NCI-H526 (cell line): ENCODE measurements at regions not wholly inside any gene's neighbourhood (a gene's known extent, or its start where the extent isn't known, plus 50 kb on each side); places are given as distances from the start of the nearest gene placed in this dataset.

Source experiments
- DNase-seq, 2 experiments: peaks; one replicate each; lab custom pipeline; 2025; lab: John Stamatoyannopoulos, UW

- no peak for DNase-seq
These were observed 93.4 kb downstream of the ABHD5 start for GRCh38 chr3:43783987-43784639.

DNA sequence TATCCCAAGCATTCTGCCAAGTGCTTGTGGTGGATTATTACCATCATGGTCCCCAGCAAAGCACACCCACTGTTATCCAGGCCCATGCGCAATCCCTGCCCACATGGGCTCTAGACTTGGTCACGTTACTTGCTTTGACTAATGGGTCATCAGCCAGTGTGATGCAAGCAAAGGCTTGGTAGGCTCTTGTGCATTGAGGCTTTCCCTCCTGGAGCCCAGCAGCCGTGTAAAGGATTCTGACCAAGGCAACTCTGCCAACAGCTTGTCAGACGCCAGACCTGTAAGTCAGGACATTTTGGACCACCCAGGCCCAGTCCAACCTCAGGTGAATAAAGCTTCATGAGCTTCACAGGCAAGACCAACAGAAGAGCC lies 93.9 kb downstream of the ABHD5 start:
- DNase-seq = no peak

DNA sequence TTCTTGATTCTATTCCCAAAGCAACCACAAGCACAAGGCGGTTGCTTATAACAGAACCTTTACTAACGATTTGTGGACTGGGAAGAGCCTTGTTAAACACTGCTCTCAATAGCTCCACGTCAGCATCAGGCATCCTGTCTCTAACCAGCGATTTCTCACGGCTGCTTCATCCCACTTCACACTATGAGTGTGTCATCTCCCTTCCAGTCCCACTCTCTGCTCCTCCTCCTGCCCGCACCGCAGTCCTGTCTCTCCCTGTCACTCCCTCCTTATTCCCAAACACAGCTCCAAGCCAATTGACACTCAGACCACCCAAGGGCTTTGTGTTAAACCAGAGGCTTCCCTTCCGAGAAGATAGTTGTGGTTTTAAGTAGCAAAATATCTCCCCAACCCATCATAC lies 94.8 kb downstream of the ABHD5 start:
- no peak for DNase-seq

GRCh38 chr3:43786102-43786501 lies 95.4 kb downstream of the ABHD5 start:
- no peak for DNase-seq

DNA sequence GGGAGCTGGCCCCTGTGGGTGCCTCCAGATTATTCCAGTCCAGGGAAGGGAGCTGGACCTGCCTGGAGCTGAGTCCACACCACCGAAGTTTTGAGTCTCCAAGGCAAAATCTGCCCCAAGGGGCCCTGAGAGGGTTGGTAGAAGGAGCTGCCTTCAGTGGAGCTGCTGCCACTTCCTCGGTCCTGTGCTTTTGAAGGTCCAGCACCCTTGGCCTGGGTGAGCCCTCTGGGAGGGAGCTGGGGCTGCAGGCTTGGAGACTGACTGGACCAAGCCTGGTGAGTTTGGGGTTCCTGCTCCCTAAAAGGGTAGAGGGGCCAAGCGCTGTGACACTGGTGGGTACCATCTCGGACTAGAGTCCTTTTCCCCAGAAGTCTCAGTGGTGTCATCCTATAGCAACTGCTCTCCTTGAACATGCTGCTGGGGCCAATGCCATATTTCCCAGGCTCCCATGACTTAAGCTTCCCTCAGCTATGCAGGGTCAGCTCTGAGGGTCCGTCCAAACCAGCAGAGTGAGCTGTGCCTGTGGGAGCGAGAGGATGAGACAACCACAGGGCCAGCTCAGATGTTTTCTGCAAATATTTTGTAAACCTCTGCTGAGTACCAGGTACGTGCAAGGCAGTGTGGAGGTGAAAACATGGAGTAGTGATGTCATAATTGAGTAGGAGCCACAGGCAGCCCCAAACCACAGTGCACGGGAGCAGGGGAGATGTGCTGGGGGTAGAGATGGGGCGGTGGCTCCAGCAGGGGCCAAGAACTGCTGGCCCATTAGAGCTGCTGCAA lies 96.0 kb downstream of the ABHD5 start:
- DNase-seq = no peak

DNA sequence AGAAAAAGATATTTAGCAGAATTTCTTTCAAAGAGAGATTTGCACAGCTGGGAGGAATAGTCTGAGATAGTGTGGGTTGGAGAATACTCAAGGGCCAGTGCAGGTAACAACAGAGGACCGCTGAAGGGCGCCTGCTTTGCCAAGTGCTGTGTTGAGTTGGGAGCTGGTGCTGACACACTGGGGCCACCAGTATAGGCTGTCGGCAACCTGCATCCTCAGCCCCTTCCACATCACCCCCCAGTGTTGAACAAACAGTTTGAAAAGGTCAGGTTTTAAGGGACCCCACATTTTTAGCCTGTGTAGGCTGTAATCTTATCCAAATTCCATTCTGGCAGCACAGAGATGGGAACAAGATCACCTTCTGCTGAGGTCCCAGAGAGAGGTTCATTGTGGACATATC lies 96.6 kb downstream of the ABHD5 start:
- DNase-seq = no peak

- no peak for DNase-seq
These were observed 98.3 kb downstream of the ABHD5 start for GRCh38 chr3:43789028-43789427.

- no peak for DNase-seq
These were observed 99.3 kb downstream of the ABHD5 start for GRCh38 chr3:43790060-43790459.

- no peak for DNase-seq
These were observed 99.7 kb downstream of the ABHD5 start for GRCh38 chr3:43790476-43790875.

GRCh38 chr3:43791246-43791645 lies 100.5 kb downstream of the ABHD5 start:
- no peak for DNase-seq

- no peak for DNase-seq
These were observed 102.2 kb downstream of the ABHD5 start for GRCh38 chr3:43792904-43793303.

GRCh38 chr3:43793648-43794372 lies 103.1 kb downstream of the ABHD5 start:
- DNase-seq = no peak

DNA sequence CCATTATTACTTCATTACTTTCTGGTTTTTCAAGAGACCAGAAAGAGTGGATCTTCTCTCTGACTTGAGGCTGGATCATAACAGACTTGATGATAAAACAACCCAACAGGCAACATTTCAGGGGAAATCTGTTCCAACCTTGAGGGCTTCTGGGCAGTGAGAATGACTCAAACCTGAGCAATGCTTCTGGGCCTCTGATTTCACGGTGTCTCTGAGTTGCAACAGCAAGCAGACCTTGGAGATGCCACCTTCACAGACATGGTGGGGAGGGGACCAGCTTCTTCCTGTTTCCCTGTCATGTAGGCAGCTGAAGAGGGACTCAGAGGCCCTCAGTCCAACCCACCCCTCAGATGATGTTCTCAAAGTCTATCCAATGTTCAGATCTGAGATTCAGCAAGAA lies 104.0 kb downstream of the ABHD5 start:
- DNase-seq = no peak

DNA sequence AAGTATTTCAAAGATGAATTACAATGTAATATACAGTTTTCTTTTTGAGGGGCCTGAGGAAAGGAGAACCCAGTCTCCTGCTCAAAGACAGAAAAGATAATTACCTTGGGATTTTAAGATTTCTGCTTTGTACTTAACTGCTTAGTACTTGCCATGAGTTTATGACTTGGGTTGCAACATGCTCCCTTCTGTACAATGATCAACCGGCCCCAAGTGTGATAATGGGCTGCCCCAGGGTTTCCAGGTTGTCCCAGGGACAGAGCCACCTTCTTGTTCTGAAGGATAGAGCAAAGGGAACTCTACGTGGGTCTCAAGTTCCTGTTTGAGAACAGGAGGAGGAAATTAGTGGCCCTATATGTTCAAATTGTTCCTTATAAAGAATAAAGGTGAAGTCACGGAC lies 104.8 kb downstream of the ABHD5 start:
- no peak for DNase-seq

DNA sequence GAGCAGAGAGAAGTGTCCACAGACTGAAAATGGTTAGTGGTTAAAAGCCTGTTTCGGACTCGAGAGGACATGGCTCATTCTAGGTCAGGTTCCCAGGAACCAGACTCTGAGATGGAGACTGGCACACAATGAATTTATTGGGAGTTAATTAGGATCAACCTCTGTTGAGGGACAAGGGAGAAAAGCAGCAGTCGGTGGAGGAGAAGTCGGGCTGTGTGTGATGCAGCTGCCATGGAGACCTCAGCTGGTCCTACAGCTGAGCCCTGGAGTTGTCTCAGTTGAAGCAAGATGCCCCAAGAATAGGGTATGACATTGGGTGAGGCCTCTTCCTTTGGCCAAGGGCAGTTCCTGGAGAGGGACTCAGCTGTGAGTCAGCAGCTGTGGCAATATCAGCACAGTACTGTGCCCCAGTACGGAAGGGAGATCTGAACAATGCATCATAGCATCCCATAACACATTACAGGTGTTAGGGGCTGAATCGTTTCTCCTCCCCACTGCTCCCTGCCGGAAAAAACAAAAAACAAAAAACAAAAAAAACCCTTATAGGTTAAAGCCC lies 105.4 kb downstream of the ABHD5 start:
- DNase-seq = no peak

DNA sequence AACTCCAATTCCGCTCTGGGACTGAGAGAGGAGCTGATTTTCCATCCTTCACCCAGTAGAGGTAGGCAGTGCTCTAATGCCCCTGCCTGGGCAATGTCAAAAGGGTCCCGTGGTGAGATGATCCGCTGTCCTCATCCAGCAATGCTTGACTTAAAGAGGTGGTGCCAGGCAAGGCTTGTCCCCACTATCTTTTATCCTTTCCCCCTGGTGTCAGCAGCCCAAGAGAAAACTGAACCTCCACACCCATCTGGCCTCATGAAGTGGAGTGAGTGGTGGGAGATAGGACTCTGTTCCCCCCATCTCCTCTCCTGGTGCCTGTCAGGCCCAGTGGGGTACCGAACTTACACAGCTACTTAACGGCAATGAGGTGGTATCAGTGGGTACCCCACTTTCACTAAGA lies 107.1 kb downstream of the ABHD5 start:
- no peak for DNase-seq

GRCh38 chr3:43810797-43811196 lies 120.1 kb downstream of the ABHD5 start:
- no peak for DNase-seq

DNA sequence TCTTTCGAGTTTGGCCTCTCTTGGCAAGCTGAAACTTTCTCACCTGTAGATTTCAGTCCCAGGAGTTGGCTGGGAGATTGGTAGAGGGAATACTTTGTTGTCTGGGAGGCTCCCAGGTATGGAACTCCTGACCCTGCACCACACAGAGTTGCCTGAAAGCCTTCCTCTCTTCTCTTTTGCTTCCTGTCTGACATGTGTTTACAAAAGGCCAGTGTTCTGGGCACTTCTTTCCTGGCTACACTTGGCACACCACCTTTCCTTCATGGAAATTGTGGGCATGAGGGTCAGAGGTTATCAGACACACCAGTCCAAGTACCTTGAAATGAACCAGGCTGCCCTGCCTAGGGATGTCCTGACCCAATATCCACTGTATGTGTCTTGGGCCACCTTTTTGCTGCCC lies 123.7 kb downstream of the ABHD5 start:
- no peak for DNase-seq

- no peak for DNase-seq
These were observed 125.6 kb downstream of the ABHD5 start for GRCh38 chr3:43816372-43816771.

DNA sequence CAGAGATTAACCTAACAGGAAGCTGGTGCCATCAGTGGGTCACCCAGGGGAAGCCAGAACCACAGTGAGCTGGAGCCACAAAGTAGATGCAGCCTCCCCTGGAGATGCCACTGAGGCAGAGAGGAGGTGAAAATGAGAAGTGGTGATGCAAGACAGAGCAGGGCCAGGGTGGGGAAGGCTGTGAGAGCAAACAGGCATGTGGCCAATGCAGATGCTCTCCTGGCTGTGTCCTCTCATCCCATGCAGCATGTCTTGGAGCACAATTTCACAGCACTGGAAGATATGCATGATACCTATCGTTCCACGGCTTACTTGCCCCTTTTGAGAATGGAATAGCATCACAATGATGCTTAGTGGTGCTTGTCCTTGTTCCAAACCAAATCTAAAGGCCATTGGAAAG lies 126.3 kb downstream of the ABHD5 start:
- DNase-seq = no peak

DNA sequence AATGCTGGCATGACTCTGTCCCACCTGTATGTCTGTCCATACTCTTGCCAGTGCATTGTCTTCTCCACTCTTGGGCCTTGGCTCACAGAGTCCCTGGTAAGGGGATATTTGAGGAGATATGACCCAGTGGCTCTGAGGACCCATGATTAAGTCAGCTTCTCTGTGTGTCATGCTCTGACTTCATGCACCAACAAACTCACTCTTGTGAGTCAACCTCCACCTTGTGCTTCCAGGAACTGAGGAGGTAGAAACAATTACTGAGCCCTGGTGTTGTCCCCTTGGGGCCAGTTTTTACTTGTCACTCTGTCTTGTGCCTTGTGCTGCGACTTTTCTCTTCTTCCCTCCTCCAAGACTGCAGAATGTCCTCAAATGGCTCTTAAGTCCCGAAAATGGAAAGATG lies 127.1 kb downstream of the ABHD5 start:
- no peak for DNase-seq

GRCh38 chr3:43818229-43818628 lies 127.5 kb downstream of the ABHD5 start:
- no peak for DNase-seq
